Posterior vena cava (tissue), 2 donors: ENCODE measurements at regions not wholly inside any gene's neighbourhood (a gene's known extent, or its start where the extent isn't known, plus 50 kb on each side); places are given as distances from the start of the nearest gene placed in this dataset.
A peak's percentile ranks its signal among the peaks of the same experiment; 100 is the strongest.
"Not testable (repeated sequence)": the region's sequence is repeated elsewhere in the genome, so short reads cannot be mapped to it uniquely, and the experiment has no call there.

Source experiments
- DNase-seq: peaks from one replicate; pipeline ENCODE4 v3.0.0-alpha.2; 2020; ENCODE audit warnings: low spot score
- intact Hi-C, 2 donors: fragments of 100-400 bp; cut with DNase I; formaldehyde crosslinking; loops; one replicate each; pipeline versions ENCODE4 v1.14.1 to v1.14.2; 2022 to 2023
- donor health status: DM: yes; HTN: yes; CAD: no.
- donor health status: DM: yes; HTN: yes; CAD: no.

DNA sequence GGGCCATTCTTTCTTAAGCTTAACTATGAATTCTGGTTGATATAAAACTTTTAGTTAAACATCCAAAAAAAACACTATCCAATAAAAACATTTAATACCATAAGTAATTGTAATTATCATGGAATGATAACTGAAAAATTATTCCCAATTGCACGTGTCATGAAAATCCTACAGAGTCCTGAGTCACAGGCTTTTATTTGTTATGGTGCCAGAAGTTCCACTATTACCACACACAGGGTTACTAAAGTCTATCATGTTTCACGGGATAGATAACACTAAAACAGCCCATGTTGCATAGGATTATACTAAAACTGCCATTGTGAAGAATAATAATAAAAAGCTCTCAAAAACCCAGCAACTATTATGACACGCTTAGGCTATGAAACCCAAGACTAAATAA is 1381.8 kb downstream of the EFNA5 start:
- intact Hi-C loops: no loop called here
- DNase-seq: no peak

GRCh38 chr5:106277540-106278096 is 1393.1 kb downstream of the EFNA5 start:
- DNase-seq: no peak
- intact Hi-C loops: no loop called here

DNA sequence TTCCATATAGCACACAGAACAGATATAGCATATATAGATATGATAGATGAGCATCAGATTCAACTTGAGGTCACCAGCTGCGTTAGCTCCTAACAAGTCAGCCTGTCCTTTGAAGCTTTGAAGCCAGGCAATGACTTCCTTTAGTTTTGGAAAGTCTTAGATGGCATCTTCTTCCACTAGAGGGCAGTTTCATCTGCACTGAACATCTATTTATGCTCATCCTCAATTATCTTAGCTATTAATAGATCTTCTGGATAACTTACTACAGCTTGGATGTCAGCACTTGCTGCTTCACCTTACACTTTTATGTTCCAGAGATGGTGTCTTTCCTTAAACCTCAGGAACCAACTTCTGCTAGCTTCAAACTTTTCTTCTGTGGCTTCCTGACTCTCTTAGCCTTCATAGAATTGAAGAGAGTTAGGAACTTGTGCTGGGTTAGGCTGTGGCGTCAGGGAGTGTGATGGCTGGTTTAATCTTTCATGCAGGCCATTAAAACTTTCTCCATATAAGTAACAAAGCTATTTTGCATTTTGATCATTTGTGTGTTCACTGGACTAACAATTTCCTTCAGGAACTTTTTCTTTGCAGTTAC is 1401.4 kb downstream of the EFNA5 start:
- intact Hi-C loops: no loop called here
- DNase-seq: no peak

- no peak for DNase-seq
- intact Hi-C loops: no loop called here
Observed at GRCh38 chr5:106267256-106267655, 1403.5 kb downstream of the EFNA5 start.

DNA sequence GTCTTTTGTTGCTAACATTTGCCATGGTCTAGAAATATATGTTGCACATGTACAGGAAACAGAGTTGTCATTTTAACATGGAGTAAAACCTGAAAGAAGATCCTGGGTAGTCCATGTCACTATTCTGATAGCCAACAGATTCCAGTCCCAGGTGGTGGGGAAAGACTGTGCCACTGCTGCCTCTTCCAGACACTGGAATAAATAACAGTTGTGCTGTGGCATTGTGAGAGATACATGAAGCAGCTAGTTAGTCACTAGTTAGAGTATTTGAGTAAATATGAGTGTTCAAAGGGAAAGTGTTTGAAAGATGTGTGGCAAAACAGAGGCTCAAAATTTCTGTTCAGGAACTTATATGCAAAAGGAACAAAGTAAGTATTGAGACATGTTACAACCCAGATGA is 1408.3 kb downstream of the EFNA5 start:
- no peak for DNase-seq
- intact Hi-C loops: no loop called here

DNA sequence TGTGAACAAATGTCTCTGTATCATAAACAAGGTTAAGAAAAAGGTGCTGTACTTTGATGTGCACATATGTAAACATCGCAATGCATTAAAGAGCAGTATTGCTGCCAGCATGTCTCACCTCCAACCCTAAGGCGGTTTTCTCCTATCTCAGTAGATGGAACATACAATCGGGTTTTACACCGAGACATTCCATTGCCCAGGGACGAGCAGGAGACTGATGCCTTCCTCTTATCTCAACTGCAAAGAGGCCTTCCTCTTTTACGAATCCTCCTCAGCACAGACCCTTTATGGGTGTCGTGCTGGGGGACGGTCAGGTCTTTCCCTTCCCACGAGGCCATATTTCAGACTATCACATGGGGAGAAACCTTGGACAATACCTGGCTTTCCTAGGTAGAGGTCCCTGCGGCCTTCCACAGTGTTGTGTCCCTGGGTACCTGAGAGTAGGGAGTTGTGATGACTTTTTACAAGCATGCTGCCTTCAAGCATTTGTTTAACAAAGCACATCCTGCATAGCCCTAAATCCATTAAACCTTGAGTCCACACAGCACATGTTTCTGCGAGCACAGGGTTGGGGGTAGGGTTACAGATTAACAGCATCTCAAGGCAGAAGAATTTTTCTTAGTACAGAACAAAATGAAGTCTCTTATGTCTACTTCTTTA is 1411.2 kb downstream of the EFNA5 start:
- intact Hi-C loops, DNase-seq: not testable (repeated sequence)

DNA sequence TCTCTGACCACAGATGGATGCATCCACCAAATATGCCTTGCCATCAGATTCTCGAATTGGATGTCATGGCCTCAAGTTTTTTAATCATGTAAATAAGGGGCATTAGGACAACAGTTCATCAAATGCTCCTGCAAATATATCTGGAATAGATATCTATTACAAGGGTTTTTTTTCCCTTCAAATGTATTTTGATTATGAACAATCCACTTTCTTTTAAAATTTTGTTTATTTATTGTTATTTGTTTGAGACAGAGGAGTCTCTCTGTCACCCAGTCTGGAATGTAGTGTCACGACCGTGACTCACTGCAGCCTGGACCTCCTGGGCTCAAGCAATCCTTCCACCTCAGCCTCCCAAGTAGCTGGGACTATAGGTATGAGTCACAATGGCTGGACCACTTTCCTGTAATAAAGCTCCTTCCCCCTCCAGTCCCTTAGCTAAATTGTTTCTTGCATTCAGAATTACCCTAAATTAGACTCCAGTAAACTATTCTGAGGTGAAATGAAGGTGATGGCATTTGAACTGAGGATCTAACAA is 1412.1 kb downstream of the EFNA5 start:
- intact Hi-C loops: no loop called here

GRCh38 chr5:106254784-106255183 is 1416.0 kb downstream of the EFNA5 start:
- intact Hi-C loops: no loop called here
- no peak for DNase-seq

More for the DNA sequence above, 1412.1 kb downstream of the EFNA5 start:
- no peak for DNase-seq

DNA sequence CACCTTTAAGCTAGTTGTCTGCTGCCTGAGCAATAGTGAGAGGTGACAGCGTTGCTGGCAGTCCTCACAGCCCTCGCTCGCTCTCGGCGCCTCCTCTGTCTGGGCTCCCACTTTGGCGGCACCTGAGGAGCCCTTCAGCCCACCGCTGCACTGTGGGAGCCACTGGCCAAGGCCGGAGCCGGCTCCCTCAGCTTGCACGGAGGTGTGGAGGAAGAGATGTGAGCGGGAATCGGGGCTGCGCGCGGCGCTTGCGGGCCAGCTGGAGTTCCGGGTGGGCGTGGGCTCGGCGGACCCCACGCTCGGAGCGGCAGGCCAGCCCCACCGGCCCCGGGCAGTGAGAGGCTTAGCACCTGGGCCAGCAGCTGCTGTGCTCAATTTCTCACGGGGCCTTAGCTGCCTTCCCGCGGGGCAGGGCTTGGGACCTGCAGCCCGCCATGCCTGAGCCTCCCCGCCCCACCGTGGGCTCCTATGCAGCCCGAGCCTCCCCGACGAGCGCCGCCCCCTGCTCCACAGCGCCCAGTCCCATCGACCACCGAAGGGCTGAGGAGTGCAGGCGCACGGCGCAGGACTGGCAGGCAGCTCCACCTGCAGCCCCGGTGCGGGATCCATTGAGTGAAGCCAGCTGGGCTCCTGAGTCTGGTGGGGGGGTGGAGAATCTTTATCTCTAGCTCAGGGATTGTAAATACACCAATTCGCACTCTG is 1424.5 kb downstream of the EFNA5 start:
- intact Hi-C loops: not testable (repeated sequence)
- peak; percentile 74 for DNase-seq

GRCh38 chr5:106241409-106241808 is 1429.3 kb downstream of the EFNA5 start:
- DNase-seq: no peak
- intact Hi-C loops: no loop called here

GRCh38 chr5:106205916-106206571 is 1464.7 kb downstream of the EFNA5 start:
- intact Hi-C loops: no loop called here
- DNase-seq: peak; percentile 74

DNA sequence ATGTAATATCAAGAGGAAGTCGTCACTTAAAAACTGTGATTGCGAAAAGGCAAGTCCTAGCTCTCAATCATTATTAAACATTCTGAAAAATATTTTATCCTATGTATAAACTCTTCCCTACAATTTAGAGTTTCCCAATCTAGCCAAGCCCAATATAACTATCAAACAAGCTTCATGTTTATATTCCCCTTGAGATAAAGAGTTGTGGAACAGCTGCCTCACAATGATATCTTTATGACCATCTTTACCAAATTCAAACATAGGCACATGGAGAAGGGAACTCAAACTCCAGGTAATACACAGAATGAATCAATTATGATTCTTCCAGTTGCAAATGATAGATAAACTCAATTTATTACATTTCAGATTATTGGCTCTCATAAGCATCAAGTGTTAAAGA is 1468.7 kb downstream of the EFNA5 start:
- no peak for DNase-seq
- intact Hi-C loops: no loop called here

GRCh38 chr5:106200971-106201370 is 1469.8 kb downstream of the EFNA5 start:
- no peak for DNase-seq
- intact Hi-C loops: no loop called here

- intact Hi-C loops: no loop called here
Observed at GRCh38 chr5:106195679-106196474, 1474.9 kb downstream of the EFNA5 start.

DNA sequence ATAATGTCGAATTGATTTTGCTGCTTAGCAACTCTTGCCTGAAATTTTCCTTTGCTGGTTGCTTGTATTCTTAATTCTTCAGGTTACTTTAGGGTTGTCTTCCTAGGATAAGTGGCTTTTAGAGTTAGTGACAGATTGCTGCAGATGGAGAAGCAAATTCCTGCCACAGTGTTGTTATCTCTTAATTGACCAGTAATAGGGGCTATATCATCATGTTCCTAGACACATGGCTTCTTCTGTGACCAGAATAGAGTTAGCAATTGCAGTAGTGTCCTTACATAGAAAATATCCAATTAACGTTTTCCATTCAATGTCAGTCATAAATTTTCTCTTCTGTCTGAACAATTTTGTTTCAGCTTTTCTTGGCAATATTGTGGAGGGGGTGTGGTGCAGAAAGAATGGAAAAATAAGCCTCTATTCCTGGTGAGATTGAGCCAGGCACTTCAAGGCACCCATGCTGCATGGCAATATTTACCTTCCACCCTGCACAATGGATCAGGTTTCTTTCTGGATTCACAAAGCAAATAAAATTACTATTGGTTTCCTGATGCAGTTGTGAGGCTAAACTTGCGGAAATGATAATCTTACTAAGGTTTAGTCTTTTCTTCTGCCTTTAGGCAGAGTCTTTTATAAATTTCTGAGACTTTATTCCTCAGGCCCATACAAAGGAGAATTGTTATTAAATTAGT is 1481.5 kb downstream of the EFNA5 start:
- intact Hi-C loops: no loop called here
- DNase-seq: no peak

More at GRCh38 chr5:106195679-106196474, 1474.9 kb downstream of the EFNA5 start:
- DNase-seq: no peak

DNA sequence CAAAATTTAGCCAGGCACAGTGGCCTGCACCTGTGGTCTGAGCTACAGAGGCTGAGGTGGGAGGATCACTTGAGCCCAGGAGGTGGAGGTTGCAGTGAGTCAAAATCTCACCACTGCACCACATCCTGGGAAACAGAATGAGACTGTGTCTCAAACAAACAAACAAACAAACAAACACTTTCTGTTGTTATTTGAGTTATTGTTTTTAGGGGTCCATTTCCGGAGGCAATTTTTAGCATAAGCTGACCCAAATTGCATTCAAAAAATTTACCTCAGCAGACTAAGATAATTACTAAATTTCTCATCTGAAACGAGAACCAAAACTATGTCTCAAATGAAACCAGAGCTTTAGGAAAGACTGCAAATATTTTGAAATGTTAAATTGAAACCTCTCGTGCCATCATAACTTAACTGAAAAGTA is 1485.1 kb downstream of the EFNA5 start:
- intact Hi-C loops: no loop called here
- no peak for DNase-seq

GRCh38 chr5:106174903-106175302 is 1495.8 kb downstream of the EFNA5 start:
- intact Hi-C loops: no loop called here
- no peak for DNase-seq
